Natural killer cell (primary cell): ENCODE measurements at regions not wholly inside any gene's neighbourhood (a gene's known extent, or its start where the extent isn't known, plus 50 kb on each side); places are given as distances from the start of the nearest gene placed in this dataset.

Experiments
- ATAC-seq, 3 donors: fragments of 150-1000 bp in 2 of 3; fragments of 200-7000 bp in 1 of 3; cut with Tn5 transposase; 1 replicate in 1 of 3; 2 replicates in 2 of 3; pipeline ENCODE4 v1.10.0; 2021; ENCODE audit warnings: mild to moderate bottlenecking in 2 of 3, moderate library complexity in 2 of 3
- DNase-seq, 2 donors: peaks; one replicate each; pipeline versions ENCODE4 v3.0.0 to v3.0.0-alpha.2; 2013 to 2021; ENCODE audit warnings: mixed read lengths in 1 of 2
- H3K27ac ChIP-seq: one replicate; pipeline ENCODE4 v1.5.1; 2013; ENCODE audit warnings: mild to moderate bottlenecking, low read length
- H3K27me3 ChIP-seq: one replicate; pipeline ENCODE4 v1.6.1; 2013; ENCODE audit warnings: low read length; ENCODE audit not compliant: control insufficient read depth, insufficient read depth
- H3K36me3 ChIP-seq: one replicate; pipeline ENCODE4 v1.6.1; 2013; ENCODE audit warnings: low read length; ENCODE audit not compliant: control insufficient read depth, insufficient read depth
- H3K4me1 ChIP-seq: one replicate; pipeline ENCODE4 v1.6.1; 2013; ENCODE audit warnings: low read length; ENCODE audit not compliant: control insufficient read depth, insufficient read depth
- H3K4me3 ChIP-seq: one replicate; pipeline ENCODE4 v1.5.1; 2013; ENCODE audit warnings: low read length
- H3K9me3 ChIP-seq: one replicate; pipeline ENCODE4 v1.6.1; 2013; ENCODE audit warnings: low read length; ENCODE audit not compliant: control insufficient read depth, insufficient read depth
- H3K27ac Mint-ChIP-seq, 2 donors: one replicate each; pipeline ENCODE4 v1.8.0; 2022; ENCODE audit warnings: mild to moderate bottlenecking in 2 of 2, mixed read lengths in 2 of 2, moderate library complexity in 1 of 2
- H3K27me3 Mint-ChIP-seq, 2 donors: one replicate each; pipeline ENCODE4 v1.8.0; 2022; ENCODE audit warnings: low read depth in 2 of 2, mixed read lengths in 2 of 2
- H3K36me3 Mint-ChIP-seq: one replicate; pipeline ENCODE4 v1.8.0; 2022; ENCODE audit warnings: mixed read lengths
- H3K4me1 Mint-ChIP-seq, 2 donors: one replicate each; pipeline ENCODE4 v1.8.0; 2022; ENCODE audit warnings: mixed read lengths in 2 of 2
- H3K4me3 Mint-ChIP-seq: one replicate; pipeline ENCODE4 v1.8.0; 2022; ENCODE audit warnings: mild to moderate bottlenecking, moderate library complexity, mixed read lengths
- H3K9me3 Mint-ChIP-seq, 2 donors: one replicate each; pipeline ENCODE4 v1.8.0; 2022; ENCODE audit warnings: mixed read lengths in 2 of 2
- CTCF ChIP-seq: fragments of 200-600 bp; IDR thresholded peaks from one replicate; pipeline ENCODE4 v1.8.0; 2022; ENCODE audit warnings: antibody characterized with exemption
- WGBS: methylation state at CpG from one replicate; pipeline ENCODE4 v1.1.7; 2013; ENCODE audit warnings: missing lambda C conversion rate; ENCODE audit not compliant: insufficient coverage; 5-methylcytosine and 5-hydroxymethylcytosine counted together
- intact Hi-C: fragments of 100-400 bp; cut with micrococcal nuclease; formaldehyde crosslinking; loops from one replicate; pipeline ENCODE4 v1.14.2; 2022

GRCh38 chr4:127084666-127085065 is 548.1 kb upstream of the INTU start:
- Mint-ChIP-seq H3K9me3 (peaks cover 5 to 24% of the 10 kb centered on the region in 2 donors), H3K4me1 (no peaks in the 10 kb centered on the region), H3K4me3 (no peak overlapping the region), H3K27ac (no peak overlapping the region), H3K36me3 (no peaks in the 10 kb centered on the region), H3K27me3 (no peaks in the 10 kb centered on the region)
- H3K4me1 ChIP-seq = no peaks in the 10 kb centered on the region
- intact Hi-C loops = no loop called here
- no peaks in the 10 kb centered on the region for H3K27me3 ChIP-seq
- H3K36me3 ChIP-seq = no peaks in the 10 kb centered on the region
- 88% methylated on average over 1 of the region's 1 CpG for WGBS
- no peak overlapping the region for H3K27ac ChIP-seq
- peaks cover 17% of the 10 kb centered on the region for H3K9me3 ChIP-seq
- no peak for ATAC-seq
- TF ChIP-seq CTCF = no peak
- no peak overlapping the region for H3K4me3 ChIP-seq
- DNase-seq = no peak

- ATAC-seq (no peak), DNase-seq (no peak)
- Mint-ChIP-seq H3K27me3 (no peaks in the 10 kb centered on the region), H3K4me1 (no peaks in the 10 kb centered on the region), H3K36me3 (no peaks in the 10 kb centered on the region), H3K27ac (no peak overlapping the region), H3K4me3 (no peak overlapping the region), H3K9me3 (peaks cover 10% of the 10 kb centered on the region in 2 donors)
- Histone ChIP-seq H3K27me3 (no peaks in the 10 kb centered on the region), H3K27ac (no peak overlapping the region), H3K4me1 (no peaks in the 10 kb centered on the region), H3K36me3 (no peaks in the 10 kb centered on the region), H3K9me3 (no peaks in the 10 kb centered on the region), H3K4me3 (no peak overlapping the region)
- 87% methylated on average over 1 of the region's 2 CpGs for WGBS
- intact Hi-C loops = no loop called here
- no peak for TF ChIP-seq CTCF
Measured at GRCh38 chr4:127097061-127097460, 535.7 kb upstream of the INTU start.

GRCh38 chr4:127102361-127102760 is 530.4 kb upstream of the INTU start:
- H3K27me3 Mint-ChIP-seq = no peaks in the 10 kb centered on the region
- H3K9me3 ChIP-seq = peaks cover 4% of the 10 kb centered on the region
- no peak overlapping the region for H3K4me3 Mint-ChIP-seq
- no peak overlapping the region for H3K27ac Mint-ChIP-seq
- no peak for DNase-seq
- no CpG with 5 or more reads among the region's 1 CpG for WGBS
- H3K36me3 Mint-ChIP-seq = no peaks in the 10 kb centered on the region
- no peaks in the 10 kb centered on the region for H3K4me1 ChIP-seq
- intact Hi-C loops = no loop called here
- H3K27me3 ChIP-seq = no peaks in the 10 kb centered on the region
- peaks cover 11 to 17% of the 10 kb centered on the region in 2 donors for H3K9me3 Mint-ChIP-seq
- H3K4me3 ChIP-seq = no peak overlapping the region
- H3K36me3 ChIP-seq = no peaks in the 10 kb centered on the region
- no peak for ATAC-seq
- TF ChIP-seq CTCF = no peak
- no peak overlapping the region for H3K27ac ChIP-seq
- no peaks in the 10 kb centered on the region for H3K4me1 Mint-ChIP-seq

GRCh38 chr4:127103681-127104115 is 529.1 kb upstream of the INTU start:
- DNase-seq = no peak
- Mint-ChIP-seq H3K4me3 (no peak overlapping the region), H3K27ac (no peak overlapping the region), H3K36me3 (no peaks in the 10 kb centered on the region), H3K27me3 (no peaks in the 10 kb centered on the region), H3K4me1 (no peaks in the 10 kb centered on the region), H3K9me3 (peaks cover 14 to 26% of the 10 kb centered on the region in 2 donors)
- ATAC-seq = no peak
- Histone ChIP-seq H3K4me3 (no peak overlapping the region), H3K27me3 (no peaks in the 10 kb centered on the region), H3K9me3 (peaks cover 4% of the 10 kb centered on the region), H3K27ac (no peak overlapping the region), H3K4me1 (no peaks in the 10 kb centered on the region), H3K36me3 (no peaks in the 10 kb centered on the region)
- WGBS = 60% methylated on average over 1 of the region's 3 CpGs
- intact Hi-C loops = no loop called here
- TF ChIP-seq CTCF = no peak
